ENCODE measurements at regions not wholly inside any gene's neighbourhood (a gene's known extent, or its start where the extent isn't known, plus 50 kb on each side); places are given as distances from the start of the nearest gene placed in this dataset.

GRCh38 chr14:62451221-62451620, 594.0 kb downstream of the KCNH5 start:
- H3K4me3 ChIP-seq (ENCODE audit: low read depth, low read length) = no peak overlapping the region
- DNase-seq (ENCODE audit: low read depth) = no peak
- no peak for TF ChIP-seq CTCF (conservative IDR thresholded peaks at IDR 0.05; ENCODE audit: low read depth, low read length)

GRCh38 chr14:62453226-62453625, 592.0 kb downstream of the KCNH5 start:
- TF ChIP-seq CTCF (conservative IDR thresholded peaks at IDR 0.05; ENCODE audit: low read depth, low read length) = no peak
- no peak overlapping the region for H3K4me3 ChIP-seq (ENCODE audit: low read depth, low read length)
- DNase-seq (ENCODE audit: low read depth) = no peak

- no peak for DNase-seq (ENCODE audit: low read depth)
- TF ChIP-seq CTCF (conservative IDR thresholded peaks at IDR 0.05; ENCODE audit: low read depth, low read length) = no peak
- H3K4me3 ChIP-seq (ENCODE audit: low read depth, low read length) = no peak overlapping the region
Observed at GRCh38 chr14:62455446-62455845, 589.8 kb downstream of the KCNH5 start.

- no peak overlapping the region for H3K4me3 ChIP-seq (ENCODE audit: low read depth, low read length)
- no peak for DNase-seq (ENCODE audit: low read depth)
- TF ChIP-seq CTCF (conservative IDR thresholded peaks at IDR 0.05; ENCODE audit: low read depth, low read length) = no peak
Observed at GRCh38 chr14:62462988-62463387, 582.3 kb downstream of the KCNH5 start.

GRCh38 chr14:62468946-62469345, 576.3 kb downstream of the KCNH5 start:
- DNase-seq (ENCODE audit: low read depth) = no peak
- no peak for TF ChIP-seq CTCF (conservative IDR thresholded peaks at IDR 0.05; ENCODE audit: low read depth, low read length)

GRCh38 chr14:62470935-62471334, 574.3 kb downstream of the KCNH5 start:
- DNase-seq (ENCODE audit: low read depth) = no peak
- TF ChIP-seq CTCF (conservative IDR thresholded peaks at IDR 0.05; ENCODE audit: low read depth, low read length) = no peak
- H3K4me3 ChIP-seq (ENCODE audit: low read depth, low read length) = no peak overlapping the region

More at GRCh38 chr14:62468946-62469345, 576.3 kb downstream of the KCNH5 start:
- no peak overlapping the region for H3K4me3 ChIP-seq (ENCODE audit: low read depth, low read length)

- TF ChIP-seq CTCF (conservative IDR thresholded peaks at IDR 0.05; ENCODE audit: low read depth, low read length) = no peak
- no peak overlapping the region for H3K4me3 ChIP-seq (ENCODE audit: low read depth, low read length)
Observed at GRCh38 chr14:62491146-62491545, 554.1 kb downstream of the KCNH5 start.

More at GRCh38 chr14:62491146-62491545, 554.1 kb downstream of the KCNH5 start:
- no peak for DNase-seq (ENCODE audit: low read depth)

Measured in choroid plexus epithelial cell (primary cell).